ENCODE measurements at regions not wholly inside any gene's neighbourhood (a gene's known extent, or its start where the extent isn't known, plus 50 kb on each side); places are given as distances from the start of the nearest gene placed in this dataset.

DNA sequence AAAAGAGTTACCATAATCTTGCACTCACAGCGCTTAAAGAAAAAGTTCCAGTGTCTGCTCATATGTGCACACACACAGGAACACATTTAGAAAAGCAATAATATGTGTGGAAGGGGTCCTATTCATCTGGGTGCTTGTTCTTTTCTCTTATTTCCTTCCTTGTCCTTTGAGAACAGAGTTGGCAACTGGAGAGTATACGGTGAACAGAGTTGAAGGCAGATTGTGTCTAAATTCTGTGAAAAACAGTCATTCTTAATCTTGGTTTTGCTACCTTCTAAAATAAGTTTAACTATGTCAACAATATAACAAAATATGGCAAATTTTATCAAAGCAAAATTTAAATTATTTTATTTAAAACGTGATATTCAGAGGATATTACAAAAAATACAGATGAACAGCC is 365.1 kb upstream of the NOCT start:
- DNase-seq (no peak), ATAC-seq (ENCODE audit: low read depth) (no peak)
- H3K4me3 ChIP-seq (ENCODE audit: insufficient read depth, low read depth, low read length), result no peak overlapping the region
- no peaks in the 10 kb centered on the region for H4K20me1 ChIP-seq (ENCODE audit: insufficient read depth, low read length)
- no peak overlapping the region for H2BK5ac ChIP-seq (ENCODE audit: low read depth, low read length, poor library complexity, severe bottlenecking)
- H3K79me1 ChIP-seq (ENCODE audit: low read depth in 1 of 2, low read length in 2 of 2), result no peaks in the 10 kb centered on the region
- dilution Hi-C loops (cut with HindIII; ENCODE audit: low sequenced_read_pairs, unreplicated experiment), result no loop called here
- CTCF ChIA-PET, result no interaction called here
- H3K4me2 ChIP-seq (ENCODE audit: low read depth, low read length), result no peak overlapping the region
- peak overlapping the region; percentile 17; the same call in 1 of the 2 replicates for H3K18ac ChIP-seq (ENCODE audit: low read depth, low read length)
- H2BK120ac ChIP-seq (ENCODE audit: low read depth, low read length), result peak overlapping the region; percentile 9; the same call in 1 of the 2 replicates
- H4K91ac ChIP-seq (ENCODE audit: insufficient read depth, low read depth, low read length), result 0 out of 2 replicates have a peak overlapping the region, but pooled peaks have one; percentile 15
- no peak overlapping the region for H3K56ac ChIP-seq (ENCODE audit: extremely low read depth, insufficient read depth, low read length)
- H4K8ac ChIP-seq (ENCODE audit: low read depth in 2 of 2, low read length in 2 of 2), result peak overlapping the region; percentile 8 to 58; a peak in 3 of 4 replicates
- TF ChIP-seq SMC3 (IDR thresholded peaks at IDR 0.05; ENCODE audit: low read depth, low read length) (no peak), MAZ (IDR thresholded peaks at IDR 0.05; ENCODE audit: borderline replicate concordance, low read depth, low read length) (no peak), NFE2L2 (IDR thresholded peaks at IDR 0.05; ENCODE audit: low read depth, low read length) (no peak), BHLHE40 (IDR thresholded peaks at IDR 0.05; ENCODE audit: low read depth, low read length) (no peak), FOS (IDR thresholded peaks at IDR 0.05; ENCODE audit: low read depth, low read length) (no peak), POLR2A (IDR thresholded peaks at IDR 0.05; ENCODE audit: low read depth, low read length) (no peak), MAFK (IDR thresholded peaks at IDR 0.05; ENCODE audit: low read depth, low read length) (no peak), CHD1 (IDR thresholded peaks at IDR 0.05; ENCODE audit: low read depth, low read length) (no peak), CEBPB (IDR thresholded peaks at IDR 0.05; ENCODE audit: low read depth, low read length) (no peak)
- TF ChIP-seq, protein P1, sequence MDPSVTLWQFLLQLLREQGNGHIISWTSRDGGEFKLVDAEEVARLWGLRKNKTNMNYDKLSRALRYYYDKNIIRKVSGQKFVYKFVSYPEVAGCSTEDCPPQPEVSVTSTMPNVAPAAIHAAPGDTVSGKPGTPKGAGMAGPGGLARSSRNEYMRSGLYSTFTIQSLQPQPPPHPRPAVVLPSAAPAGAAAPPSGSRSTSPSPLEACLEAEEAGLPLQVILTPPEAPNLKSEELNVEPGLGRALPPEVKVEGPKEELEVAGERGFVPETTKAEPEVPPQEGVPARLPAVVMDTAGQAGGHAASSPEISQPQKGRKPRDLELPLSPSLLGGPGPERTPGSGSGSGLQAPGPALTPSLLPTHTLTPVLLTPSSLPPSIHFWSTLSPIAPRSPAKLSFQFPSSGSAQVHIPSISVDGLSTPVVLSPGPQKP (IDR thresholded peaks at IDR 0.05; ENCODE audit: borderline replicate concordance, low read depth, low read length), result no peak
- POLR2A ChIA-PET (ENCODE audit: unreplicated experiment), result no interaction called here
- peak overlapping the region; percentile 22; the same call in 1 of the 2 replicates for H2BK20ac ChIP-seq (ENCODE audit: low read depth, low read length)
- BruUV-seq (replicated peaks), result no TSS peak
- in situ Hi-C loops (cut with MboI; ENCODE audit: low sequenced_read_pairs), result no loop called here
- no CpG with 5 or more reads among the region's 3 CpGs for WGBS, 2 experiments (ENCODE audit: extremely low coverage in 2 of 2, insufficient read length in 1 of 2)
- peak overlapping the region; percentile 34 for H3K14ac ChIP-seq (replicated peaks; ENCODE audit: low read depth, low read length)
- no peak overlapping the region for H4K5ac ChIP-seq (ENCODE audit: low read depth, low read length)
- H3K9me1 ChIP-seq (ENCODE audit: insufficient read depth, low read length), result no peaks in the 10 kb centered on the region
- peak overlapping the region; percentile 61; the same call in 1 of the 3 replicates for H2BK15ac ChIP-seq (ENCODE audit: low read depth, low read length)
- intact Hi-C loops (cut with micrococcal nuclease), result no loop called here
- no peaks in the 10 kb centered on the region for H3K9me3 ChIP-seq (ENCODE audit: control insufficient read depth, insufficient read depth, low read length)
- peak overlapping the region; percentile 34; the same call in 1 of the 2 replicates for H3K4ac ChIP-seq (ENCODE audit: low read depth, low read length)
- H3K27ac ChIP-seq (ENCODE audit: insufficient read depth, low read length), result no peak overlapping the region
- H3K9ac ChIP-seq (ENCODE audit: low read depth, low read length), result no peak overlapping the region
- H3K27me3 ChIP-seq (ENCODE audit: control insufficient read depth, insufficient read depth, low read length), result no peaks in the 10 kb centered on the region
- peak overlapping the region; percentile 20; the same call in 1 of the 2 replicates for H2AK5ac ChIP-seq (ENCODE audit: low read depth, low read length)
- no peak overlapping the region for H3K23ac ChIP-seq (ENCODE audit: low read depth, low read length)
- H3K4me1 ChIP-seq (ENCODE audit: control insufficient read depth, insufficient read depth, low read length), result peaks cover 2% of the 10 kb centered on the region
- no peak overlapping the region for H2AK9ac ChIP-seq (replicated peaks; ENCODE audit: low read depth, low read length, poor library complexity)
- no peak overlapping the region for H2AFZ ChIP-seq (replicated peaks; ENCODE audit: low read length, poor library complexity)
- no peaks in the 10 kb centered on the region for H3K36me3 ChIP-seq (ENCODE audit: control insufficient read depth, insufficient read depth, low read length)
